MCF 10A (cell line): ENCODE measurements at regions not wholly inside any gene's neighbourhood (a gene's known extent, or its start where the extent isn't known, plus 50 kb on each side); places are given as distances from the start of the nearest gene placed in this dataset.

Experiments
- BruUV-seq: library from RNA; stranded (reverse); fragments of 400-500 nt; replicated peaks from 2 replicates; lab custom pipeline; 2021; lab: Mats Ljungman, UMichigan
- CTCF ChIA-PET: fragments of 300-600 bp; sonication (Branson Sonifier 250); formaldehyde crosslinking; extraction: SDS; loops from one replicate; lab custom pipeline; 2021; ENCODE audit warnings: antibody characterized with exemption, inconsistent platforms; lab: Yijun Ruan, JAX
- POLR2A ChIA-PET: fragments of 300-600, 350-650 bp; sonication (Branson Sonifier 250); formaldehyde crosslinking; extraction: SDS; loops from one replicate; lab custom pipeline; 2020; ENCODE audit warnings: antibody characterized with exemption, inconsistent platforms; lab: Yijun Ruan, JAX
- DNase-seq: peaks from one replicate; pipeline ENCODE4 v3.0.0-alpha.2; 2018; ENCODE audit not compliant: unreplicated experiment
- H3K27ac Mint-ChIP-seq: one replicate; pipeline ENCODE4 v1.8.0; 2022; ENCODE audit warnings: mild to moderate bottlenecking, low read depth, mixed read lengths; ENCODE audit not compliant: unreplicated experiment
- H3K27me3 Mint-ChIP-seq: one replicate; pipeline ENCODE4 v1.8.0; 2022; ENCODE audit warnings: mixed read lengths; ENCODE audit not compliant: insufficient read depth, unreplicated experiment
- H3K36me3 Mint-ChIP-seq: one replicate; pipeline ENCODE4 v1.8.0; 2022; ENCODE audit warnings: mild to moderate bottlenecking, moderate library complexity, mixed read lengths; ENCODE audit not compliant: insufficient read depth, unreplicated experiment
- H3K4me1 Mint-ChIP-seq: one replicate; pipeline ENCODE4 v1.8.0; 2022; ENCODE audit warnings: mixed read lengths; ENCODE audit not compliant: insufficient read depth, unreplicated experiment
- H3K4me3 Mint-ChIP-seq: one replicate; pipeline ENCODE4 v1.8.0; 2022; ENCODE audit warnings: mild to moderate bottlenecking, moderate library complexity, mixed read lengths; ENCODE audit not compliant: unreplicated experiment
- H3K9me3 Mint-ChIP-seq: one replicate; pipeline ENCODE4 v1.8.0; 2022; ENCODE audit warnings: mixed read lengths; ENCODE audit not compliant: unreplicated experiment
- intact Hi-C: fragments of 100-400 bp; cut with micrococcal nuclease; formaldehyde crosslinking; loops from 2 replicates; pipeline ENCODE4 v1.14.1; 2022
- TF ChIP-seq, protein P1 (sequence below): fragments of 200-600 bp; IDR thresholded peaks from one replicate; pipeline ENCODE4 v1.8.0; 2022; ENCODE audit warnings: antibody characterized with exemption, mild to moderate bottlenecking; ENCODE audit not compliant: unreplicated experiment

DNA sequence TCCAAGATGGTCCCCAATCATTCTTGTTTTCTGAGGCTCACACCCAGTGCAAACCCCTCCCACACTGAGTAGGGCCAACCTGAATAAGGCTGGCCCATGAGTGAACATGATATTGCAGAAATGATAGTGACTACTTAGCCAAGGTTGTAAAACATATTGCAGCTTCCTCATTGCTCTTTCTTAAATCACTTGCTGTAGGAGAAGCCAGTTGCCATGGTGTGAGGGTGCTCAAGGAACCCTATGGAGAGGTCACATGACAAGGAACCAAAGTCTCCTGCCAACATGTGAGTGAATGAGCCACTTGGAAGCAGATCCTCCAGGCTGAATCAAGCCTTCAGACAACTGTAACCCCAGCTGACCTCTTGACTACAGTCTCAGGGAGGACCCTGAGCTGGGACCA is 191.4 kb downstream of the RGS9 start:
- DNase-seq = no peak
- intact Hi-C loops = no loop called here
- Mint-ChIP-seq H3K27ac (no peak overlapping the region), H3K4me3 (no peak overlapping the region), H3K36me3 (peaks cover 4% of the 10 kb centered on the region), H3K27me3 (peaks cover 8% of the 10 kb centered on the region), H3K4me1 (no peaks in the 10 kb centered on the region), H3K9me3 (no peaks in the 10 kb centered on the region)
- no TSS peak for BruUV-seq
- POLR2A ChIA-PET = no interaction called here
- CTCF ChIA-PET = no interaction called here
- TF ChIP-seq, protein P1, sequence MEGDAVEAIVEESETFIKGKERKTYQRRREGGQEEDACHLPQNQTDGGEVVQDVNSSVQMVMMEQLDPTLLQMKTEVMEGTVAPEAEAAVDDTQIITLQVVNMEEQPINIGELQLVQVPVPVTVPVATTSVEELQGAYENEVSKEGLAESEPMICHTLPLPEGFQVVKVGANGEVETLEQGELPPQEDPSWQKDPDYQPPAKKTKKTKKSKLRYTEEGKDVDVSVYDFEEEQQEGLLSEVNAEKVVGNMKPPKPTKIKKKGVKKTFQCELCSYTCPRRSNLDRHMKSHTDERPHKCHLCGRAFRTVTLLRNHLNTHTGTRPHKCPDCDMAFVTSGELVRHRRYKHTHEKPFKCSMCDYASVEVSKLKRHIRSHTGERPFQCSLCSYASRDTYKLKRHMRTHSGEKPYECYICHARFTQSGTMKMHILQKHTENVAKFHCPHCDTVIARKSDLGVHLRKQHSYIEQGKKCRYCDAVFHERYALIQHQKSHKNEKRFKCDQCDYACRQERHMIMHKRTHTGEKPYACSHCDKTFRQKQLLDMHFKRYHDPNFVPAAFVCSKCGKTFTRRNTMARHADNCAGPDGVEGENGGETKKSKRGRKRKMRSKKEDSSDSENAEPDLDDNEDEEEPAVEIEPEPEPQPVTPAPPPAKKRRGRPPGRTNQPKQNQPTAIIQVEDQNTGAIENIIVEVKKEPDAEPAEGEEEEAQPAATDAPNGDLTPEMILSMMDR = no peak

DNA sequence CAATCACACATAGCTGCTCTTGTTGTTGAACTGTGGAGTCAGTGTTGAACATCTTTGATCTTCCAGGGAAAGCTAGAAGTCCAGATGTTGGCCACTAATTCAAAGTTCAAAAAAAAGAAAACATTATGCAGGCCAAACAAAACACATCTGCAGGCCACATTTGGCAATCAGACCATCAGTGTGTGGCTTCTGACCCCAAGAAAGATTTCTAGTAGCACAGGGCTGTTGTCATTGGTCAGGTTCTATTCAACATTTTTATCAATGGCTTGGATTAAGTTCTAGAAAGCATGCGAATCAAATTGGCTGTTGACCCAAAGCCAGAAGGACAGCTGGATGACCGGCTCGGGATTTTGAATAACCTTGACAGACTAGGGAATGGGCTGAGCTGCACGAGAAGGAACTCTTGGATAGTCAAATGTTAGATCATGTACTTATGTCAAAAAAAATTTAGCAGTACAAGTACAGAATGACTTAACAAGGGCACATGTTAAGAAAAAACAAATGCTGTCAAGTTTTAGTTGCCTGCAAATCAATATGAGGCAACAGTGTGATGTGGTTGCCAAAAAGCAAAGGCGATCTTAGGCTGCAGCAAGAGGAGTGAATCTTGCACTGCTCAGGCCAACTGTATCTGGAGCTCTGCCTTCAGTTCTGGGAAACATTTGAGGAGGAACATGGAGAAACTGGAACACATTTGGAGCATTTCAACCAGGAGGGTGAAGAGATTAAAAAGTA is 187.6 kb downstream of the RGS9 start:
- intact Hi-C loops = no loop called here
- POLR2A ChIA-PET = no interaction called here
- H3K27me3 Mint-ChIP-seq = no peaks in the 10 kb centered on the region
- H3K4me3 Mint-ChIP-seq = no peak overlapping the region
- H3K4me1 Mint-ChIP-seq = no peaks in the 10 kb centered on the region
- H3K36me3 Mint-ChIP-seq = peaks cover 9% of the 10 kb centered on the region
- no peak for DNase-seq
- no peaks in the 10 kb centered on the region for H3K9me3 Mint-ChIP-seq
- CTCF ChIA-PET = interaction anchor here (0.7 kb wide), 1 partner anchor 635 kb away, joined by 3 read pairs; no protein-coding TSS in a partner anchor
- TF ChIP-seq, protein P1 = no peak
- BruUV-seq = no TSS peak
- no peak overlapping the region for H3K27ac Mint-ChIP-seq

DNA sequence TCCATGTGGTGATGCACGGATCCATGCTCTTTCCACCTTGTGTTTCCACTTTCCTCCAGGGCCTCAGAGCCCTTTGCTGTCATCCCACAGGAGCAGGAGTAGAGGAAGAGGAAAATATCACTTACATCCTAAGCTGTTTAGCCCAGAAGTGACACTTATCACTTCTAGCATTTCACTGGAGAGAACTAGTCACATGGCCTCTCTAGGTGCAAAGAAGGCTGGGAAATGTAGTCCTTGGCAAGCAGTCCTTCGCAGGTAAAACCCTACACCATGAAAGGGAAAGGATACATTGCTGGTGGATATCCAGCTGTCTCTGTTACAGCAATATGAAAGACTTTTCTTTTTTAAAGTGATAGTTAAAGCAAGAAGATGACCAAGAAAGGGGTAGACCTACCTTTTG is 185.9 kb downstream of the RGS9 start:
- no TSS peak for BruUV-seq
- POLR2A ChIA-PET = no interaction called here
- CTCF ChIA-PET = no interaction called here
- Mint-ChIP-seq H3K4me1 (no peaks in the 10 kb centered on the region), H3K9me3 (no peaks in the 10 kb centered on the region), H3K27ac (no peak overlapping the region), H3K36me3 (peaks cover 9% of the 10 kb centered on the region), H3K4me3 (no peak overlapping the region), H3K27me3 (no peaks in the 10 kb centered on the region)
- intact Hi-C loops = no loop called here
- no peak for DNase-seq
- TF ChIP-seq, protein P1 = no peak

DNA sequence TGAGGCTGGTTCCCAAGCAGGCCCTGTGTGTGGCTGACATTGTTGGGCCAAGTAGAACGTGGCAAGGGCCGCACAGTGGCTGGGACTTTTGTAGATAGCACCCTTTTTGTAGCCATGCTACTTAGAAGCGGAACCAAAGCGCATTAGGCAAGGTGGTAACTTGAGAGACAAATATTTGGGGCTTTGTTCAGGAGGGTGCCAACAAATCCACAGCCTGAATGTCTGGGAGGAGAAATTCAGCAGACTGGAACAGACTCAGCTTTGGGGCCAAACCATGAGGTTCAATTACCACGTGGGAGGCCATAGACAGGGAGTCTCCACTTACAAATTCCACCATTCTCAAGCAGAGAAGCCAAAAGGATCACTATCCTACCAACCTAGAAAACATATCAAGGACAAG is 183.7 kb downstream of the RGS9 start:
- H3K27ac Mint-ChIP-seq = no peak overlapping the region
- CTCF ChIA-PET = interaction anchor here (0.6 kb wide), 1 partner anchor 44 kb away, joined by 3 read pairs; no protein-coding TSS in a partner anchor

More for the DNA sequence above, 183.7 kb downstream of the RGS9 start:
- TF ChIP-seq, protein P1 = no peak
- intact Hi-C loops = no loop called here
- H3K36me3 Mint-ChIP-seq = peaks cover 9% of the 10 kb centered on the region
- no peak for DNase-seq
- H3K9me3 Mint-ChIP-seq = no peaks in the 10 kb centered on the region
- BruUV-seq = no TSS peak
- peaks cover 16% of the 10 kb centered on the region for H3K27me3 Mint-ChIP-seq
- no peaks in the 10 kb centered on the region for H3K4me1 Mint-ChIP-seq
- POLR2A ChIA-PET = interaction anchor here (0.7 kb wide), 1 partner anchor 501 kb away, joined by 3 read pairs; no protein-coding TSS in a partner anchor
- no peak overlapping the region for H3K4me3 Mint-ChIP-seq
